Spleen (tissue), 11 donors: ENCODE measurements at regions not wholly inside any gene's neighbourhood (a gene's known extent, or its start where the extent isn't known, plus 50 kb on each side); places are given as distances from the start of the nearest gene placed in this dataset.

Experiments
- DNase-seq: peaks from one replicate; pipeline ENCODE4 v3.0.0-alpha.2; 2020
- H3K27ac ChIP-seq, 8 donors: fragments of 200-600 bp; sonication (generic) in 7 of 8; 1 replicate in 4 of 8; 2 replicates in 4 of 8; pipeline versions ENCODE4 v1.5.0 to v1.8.0; 2016 to 2021; ENCODE audit warnings: inconsistent platforms in 4 of 8, mild to moderate bottlenecking in 4 of 8, moderate library complexity in 1 of 8
- H3K27me3 ChIP-seq, 7 donors: fragments of 200-600 bp; sonication (generic) in 6 of 7; replicated peaks in 1 of 7; 1 replicate in 4 of 7; 2 replicates in 3 of 7; pipeline versions ENCODE4 v1.5.0 to v1.8.0; 2016 to 2021; ENCODE audit warnings: inconsistent platforms in 3 of 7, mild to moderate bottlenecking in 1 of 7
- H3K36me3 ChIP-seq, 6 donors: fragments of 200-600 bp; sonication (generic) in 5 of 6; 1 replicate in 4 of 6; 2 replicates in 2 of 6; pipeline versions ENCODE4 v1.5.0 to v1.8.0; 2016 to 2021; ENCODE audit warnings: inconsistent platforms in 2 of 6
- H3K4me1 ChIP-seq, 6 donors: fragments of 200-600 bp; sonication (generic) in 5 of 6; 1 replicate in 3 of 6; 2 replicates in 3 of 6; pipeline versions ENCODE4 v1.5.0 to v1.8.0; 2016 to 2021; ENCODE audit warnings: inconsistent platforms in 3 of 6
- H3K4me3 ChIP-seq, 8 donors: fragments of 200-600 bp; sonication (generic) in 7 of 8; 1 replicate in 4 of 8; 2 replicates in 4 of 8; pipeline versions ENCODE4 v1.5.0 to v1.8.0; 2016 to 2021; ENCODE audit warnings: inconsistent platforms in 4 of 8, mild to moderate bottlenecking in 4 of 8, moderate library complexity in 2 of 8
- H3K9me3 ChIP-seq, 8 donors: fragments of 200-600 bp; sonication (generic) in 7 of 8; 1 replicate in 4 of 8; 2 replicates in 4 of 8; pipeline versions ENCODE4 v1.5.0 to v1.8.0; 2016 to 2021; ENCODE audit warnings: inconsistent platforms in 4 of 8
- POLR2A ChIP-seq, 3 donors: fragments of 450-650 bp; IDR thresholded peaks; one replicate each; pipeline ENCODE4 v1.5.1; 2017; ENCODE audit warnings: antibody characterized with exemption in 3 of 3, mild to moderate bottlenecking in 1 of 3
- POLR2AphosphoS5 ChIP-seq, 3 donors: sonication (generic); formaldehyde crosslinking; IDR thresholded peaks; one replicate each; pipeline ENCODE4 v1.5.1; 2017; ENCODE audit warnings: antibody characterized with exemption in 3 of 3
- WGBS, 5 donors: extraction: QIAGEN DNeasy Blood & Tissue Kit in 3 of 5; methylation state at CpG; one replicate each; pipeline versions ENCODE4 v1.1.5 to v1.1.7; 2013 to 2018; 5-methylcytosine and 5-hydroxymethylcytosine counted together
- intact Hi-C: fragments of 100-400 bp; cut with DNase I; formaldehyde crosslinking; loops from one replicate; pipeline ENCODE4 v1.15.0; 2023; ENCODE audit warnings: low total_unique reads
- TF ChIP-seq, protein P1 (sequence below), 11 experiments: fragments of 200-600 bp in 7 of 11; fragments of 450-650 bp in 4 of 11; sonication (generic) in 4 of 11; IDR thresholded peaks in 8 of 11; conservative IDR thresholded peaks in 3 of 11; 1 replicate in 7 of 11; 2 replicates in 4 of 11; pipeline versions ENCODE4 v1.4.0 to v1.8.0; 2016 to 2021; ENCODE audit warnings: antibody characterized with exemption in 11 of 11, inconsistent platforms in 4 of 11, mild to moderate bottlenecking in 1 of 11
- donor health status: healthy with polysubstance abuse.
- donor health status: DM: no; HTN: no; CAD: no; lungs with moderate emphysema.
- donor health status: DM: no; HTN: no; CAD: no.
- donor health status: Bipolar disorder and iron deficiency.
- donor health status: healthy.
- donor health status: DM: no; HTN: no; CAD: no.
- donor health status: DM: yes; HTN: yes; CAD: no.

DNA sequence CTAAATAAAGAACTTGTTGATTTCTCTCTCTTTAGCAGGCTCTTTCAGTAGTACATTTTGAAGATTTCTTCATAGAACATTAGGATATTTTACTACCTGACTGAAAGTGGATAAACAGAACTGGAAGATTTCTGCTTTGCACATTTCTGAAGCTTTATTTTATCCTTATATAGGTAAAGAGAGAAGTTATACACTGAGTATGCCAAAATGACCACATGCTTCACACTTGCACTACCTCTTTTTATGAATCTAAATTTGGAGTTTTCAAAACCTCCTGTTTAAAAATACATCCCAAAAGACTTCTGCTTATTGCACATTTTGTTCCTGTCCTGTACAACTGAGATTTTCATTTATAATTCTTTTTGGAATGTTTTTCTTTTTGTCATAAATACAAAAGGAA, 197.4 kb upstream of the PRPS1L1 start:
- H3K27me3 ChIP-seq, result no peaks in the 10 kb centered on the region
- peak overlapping the region in 1 of 8 donors; percentile 10 for H3K4me3 ChIP-seq

DNA sequence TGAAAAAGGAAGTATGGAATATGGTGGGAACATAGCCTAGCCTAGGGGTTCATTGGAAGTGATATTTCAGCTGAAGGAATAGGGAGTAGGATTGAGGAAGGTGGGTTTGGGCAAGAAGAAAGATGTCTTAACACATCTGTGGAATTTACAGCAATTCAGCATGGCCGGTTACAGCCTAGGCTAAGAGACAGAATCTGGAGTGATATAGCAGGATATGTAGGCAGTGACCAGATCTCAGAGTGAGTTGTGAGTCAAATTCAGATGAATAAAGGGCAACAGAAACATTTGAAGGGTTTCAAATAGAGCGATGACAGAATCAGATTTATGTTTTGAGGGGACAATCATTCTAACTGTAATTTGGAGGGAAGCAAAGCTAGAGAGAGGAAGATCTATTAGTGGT, 199.0 kb upstream of the PRPS1L1 start:
- DNase-seq, result no peak
- Histone ChIP-seq H3K4me3 (no peak overlapping the region), H3K27ac (peak overlapping the region in 1 of 8 donors; percentile 68), H3K4me1 (peaks cover 23 to 73% (median 57%) of the 10 kb centered on the region in 6 donors), H3K36me3 (no peaks in the 10 kb centered on the region), H3K27me3 (no peaks in the 10 kb centered on the region), H3K9me3 (no peaks in the 10 kb centered on the region)
- TF ChIP-seq POLR2A (IDR thresholded peaks at IDR 0.05), result no peak
- TF ChIP-seq, protein P1, sequence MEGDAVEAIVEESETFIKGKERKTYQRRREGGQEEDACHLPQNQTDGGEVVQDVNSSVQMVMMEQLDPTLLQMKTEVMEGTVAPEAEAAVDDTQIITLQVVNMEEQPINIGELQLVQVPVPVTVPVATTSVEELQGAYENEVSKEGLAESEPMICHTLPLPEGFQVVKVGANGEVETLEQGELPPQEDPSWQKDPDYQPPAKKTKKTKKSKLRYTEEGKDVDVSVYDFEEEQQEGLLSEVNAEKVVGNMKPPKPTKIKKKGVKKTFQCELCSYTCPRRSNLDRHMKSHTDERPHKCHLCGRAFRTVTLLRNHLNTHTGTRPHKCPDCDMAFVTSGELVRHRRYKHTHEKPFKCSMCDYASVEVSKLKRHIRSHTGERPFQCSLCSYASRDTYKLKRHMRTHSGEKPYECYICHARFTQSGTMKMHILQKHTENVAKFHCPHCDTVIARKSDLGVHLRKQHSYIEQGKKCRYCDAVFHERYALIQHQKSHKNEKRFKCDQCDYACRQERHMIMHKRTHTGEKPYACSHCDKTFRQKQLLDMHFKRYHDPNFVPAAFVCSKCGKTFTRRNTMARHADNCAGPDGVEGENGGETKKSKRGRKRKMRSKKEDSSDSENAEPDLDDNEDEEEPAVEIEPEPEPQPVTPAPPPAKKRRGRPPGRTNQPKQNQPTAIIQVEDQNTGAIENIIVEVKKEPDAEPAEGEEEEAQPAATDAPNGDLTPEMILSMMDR (IDR thresholded peaks at IDR 0.05 in 8 of 11, conservative IDR thresholded peaks at IDR 0.05 in 3 of 11), result no peak
- no peak for TF ChIP-seq POLR2AphosphoS5 (IDR thresholded peaks at IDR 0.05)
- WGBS, 5 donors, result 82 to 93% (median 91%) methylated on average over 2 of the region's 2 CpGs
- intact Hi-C loops, result no loop called here

More for the DNA sequence above, 197.4 kb upstream of the PRPS1L1 start:
- Histone ChIP-seq H3K36me3 (no peaks in the 10 kb centered on the region), H3K4me1 (peaks cover 26 to 88% (median 70%) of the 10 kb centered on the region in 6 donors), H3K9me3 (no peaks in the 10 kb centered on the region), H3K27ac (peak overlapping the region; percentile 10 to 68 (median 40))
- DNase-seq, result no peak
- intact Hi-C loops, result no loop called here
- TF ChIP-seq, protein P1 (IDR thresholded peaks at IDR 0.05 in 8 of 11, conservative IDR thresholded peaks at IDR 0.05 in 3 of 11), result no peak
- no peak for TF ChIP-seq POLR2AphosphoS5 (IDR thresholded peaks at IDR 0.05)
- TF ChIP-seq POLR2A (IDR thresholded peaks at IDR 0.05), result no peak

DNA sequence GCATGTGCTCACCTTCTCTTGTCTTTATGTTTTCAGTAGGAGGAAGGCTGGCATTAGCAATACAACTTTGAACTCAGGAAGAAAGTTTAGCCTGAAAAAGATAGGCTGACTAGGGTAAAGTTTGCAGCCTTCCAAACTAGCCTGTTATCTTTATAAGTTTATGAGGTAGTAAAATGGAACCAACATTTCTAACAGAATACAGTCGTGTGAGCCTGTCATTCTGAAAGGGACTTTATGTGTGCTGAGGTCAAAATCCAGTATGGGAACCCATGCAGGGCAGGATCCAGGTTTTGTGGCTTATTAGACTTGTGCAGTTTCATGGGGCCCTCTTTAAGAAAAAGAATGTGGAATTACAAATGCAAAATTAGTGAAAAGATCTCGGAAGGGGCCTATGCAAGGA, 201.0 kb upstream of the PRPS1L1 start:
- Histone ChIP-seq H3K27me3 (no peaks in the 10 kb centered on the region), H3K4me1 (peaks cover 8 to 52% (median 37%) of the 10 kb centered on the region in 6 donors), H3K4me3 (no peak overlapping the region), H3K27ac (no peak overlapping the region), H3K36me3 (no peaks in the 10 kb centered on the region), H3K9me3 (no peaks in the 10 kb centered on the region)
- no peak for TF ChIP-seq POLR2AphosphoS5 (IDR thresholded peaks at IDR 0.05)
- no peak for TF ChIP-seq POLR2A (IDR thresholded peaks at IDR 0.05)
- TF ChIP-seq, protein P1 (IDR thresholded peaks at IDR 0.05 in 8 of 11, conservative IDR thresholded peaks at IDR 0.05 in 3 of 11), result no peak
- no peak for DNase-seq
- 73 to 93% (median 86%) methylated on average over 2 of the region's 2 CpGs for WGBS, 5 donors
- intact Hi-C loops, result no loop called here

DNA sequence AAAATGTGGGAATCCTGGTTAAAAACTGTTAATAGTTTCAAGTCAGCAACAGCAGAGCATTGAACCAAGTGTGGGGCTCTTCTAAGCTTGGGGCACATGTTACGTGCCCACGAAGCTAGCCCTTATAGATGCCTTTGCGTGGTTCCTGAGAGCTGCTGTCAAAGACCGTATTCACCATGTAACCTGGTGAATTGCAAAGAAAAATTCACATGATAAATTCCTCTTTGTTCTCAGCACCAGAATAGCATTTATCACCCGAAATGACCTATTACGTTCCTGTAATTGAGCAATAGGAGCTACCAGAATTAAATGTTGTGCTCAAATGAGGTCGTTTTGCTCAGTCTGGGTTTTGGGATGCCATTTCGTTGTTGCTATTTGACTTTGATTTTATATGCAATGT, 202.6 kb upstream of the PRPS1L1 start:
- no peak overlapping the region for H3K4me3 ChIP-seq
- no peaks in the 10 kb centered on the region for H3K36me3 ChIP-seq
- no peaks in the 10 kb centered on the region for H3K9me3 ChIP-seq
- 82 to 91% (median 86%) methylated on average over 8 of the region's 8 CpGs for WGBS, 5 donors
- peak overlapping the region in 1 of 8 donors; percentile 10 for H3K27ac ChIP-seq
- intact Hi-C loops, result no loop called here
- H3K4me1 ChIP-seq, result peaks cover 4 to 36% (median 21%) of the 10 kb centered on the region in 6 donors
- no peaks in the 10 kb centered on the region for H3K27me3 ChIP-seq
- TF ChIP-seq POLR2A (IDR thresholded peaks at IDR 0.05) (no peak), POLR2AphosphoS5 (IDR thresholded peaks at IDR 0.05) (no peak)
- TF ChIP-seq, protein P1 (IDR thresholded peaks at IDR 0.05 in 8 of 11, conservative IDR thresholded peaks at IDR 0.05 in 3 of 11), result no peak
- no peak for DNase-seq
